IMR-90 (cell line): ENCODE measurements at regions not wholly inside any gene's neighbourhood (a gene's known extent, or its start where the extent isn't known, plus 50 kb on each side); places are given as distances from the start of the nearest gene placed in this dataset.

Source experiments
- ATAC-seq: fragments of 200-7000 bp; cut with Tn5 transposase; 2 replicates; pipeline ENCODE4 v1.9.1; 2020; ENCODE audit warnings: low read depth, mild to moderate bottlenecking, moderate library complexity
- BruUV-seq: library from RNA; stranded (reverse); fragments of 400-500 nt; replicated peaks from 2 replicates; lab custom pipeline; 2021; lab: Mats Ljungman, UMichigan
- CTCF ChIA-PET: fragments of 300-600 bp; formaldehyde crosslinking; extraction: SDS; loops from one replicate; lab custom pipeline; 2021; ENCODE audit warnings: antibody characterized with exemption; lab: Yijun Ruan, JAX
- POLR2A ChIA-PET: fragments of 300-600 bp; sonication (Branson Sonifier 250); formaldehyde crosslinking; loops from one replicate; lab custom pipeline; 2022; ENCODE audit warnings: antibody characterized with exemption; ENCODE audit not compliant: unreplicated experiment; lab: Charles Lee
- DNase-seq: peaks from one replicate; pipeline ENCODE4 v3.0.0; 2013
- H2AFZ ChIP-seq: replicated peaks from 2 replicates; pipeline ENCODE3; 2013; ENCODE audit warnings: low read length, mild to moderate bottlenecking; ENCODE audit not compliant: poor library complexity
- H2AK5ac ChIP-seq: 2 replicates; pipeline ENCODE4 v1.6.1; 2013; ENCODE audit warnings: low read depth, low read length, inconsistent platforms
- H2AK9ac ChIP-seq: replicated peaks from 2 replicates; pipeline ENCODE3; 2013; ENCODE audit warnings: mild to moderate bottlenecking, low read depth, low read length, moderate library complexity; ENCODE audit not compliant: poor library complexity
- H2BK120ac ChIP-seq: 2 replicates; pipeline ENCODE4 v1.6.1; 2013; ENCODE audit warnings: low read depth, low read length, inconsistent platforms
- H2BK15ac ChIP-seq: 3 replicates; pipeline ENCODE4 v1.6.1; 2013; ENCODE audit warnings: low read depth, low read length, inconsistent platforms
- H2BK20ac ChIP-seq: 2 replicates; pipeline ENCODE4 v1.6.1; 2013; ENCODE audit warnings: low read depth, mild to moderate bottlenecking, inconsistent platforms, low read length, moderate library complexity
- H2BK5ac ChIP-seq: 2 replicates; pipeline ENCODE4 v1.6.1; 2013; ENCODE audit warnings: mild to moderate bottlenecking, low read depth, low read length, inconsistent platforms; ENCODE audit not compliant: poor library complexity, severe bottlenecking
- H3K14ac ChIP-seq: replicated peaks from 2 replicates; pipeline ENCODE4 v1.6.1; 2013; ENCODE audit warnings: low read depth, low read length, inconsistent platforms
- H3K18ac ChIP-seq: 2 replicates; pipeline ENCODE4 v1.6.1; 2013; ENCODE audit warnings: low read depth, low read length, control low read depth
- H3K23ac ChIP-seq: 2 replicates; pipeline ENCODE4 v1.6.1; 2013; ENCODE audit warnings: low read depth, low read length, inconsistent platforms
- H3K27ac ChIP-seq: 2 replicates; pipeline ENCODE4 v1.5.1; 2013; ENCODE audit warnings: mild to moderate bottlenecking, control low read depth, low read length; ENCODE audit not compliant: insufficient read depth
- H3K27me3 ChIP-seq: 2 replicates; pipeline ENCODE4 v1.6.1; 2013; ENCODE audit warnings: low read length; ENCODE audit not compliant: control insufficient read depth, insufficient read depth
- H3K36me3 ChIP-seq: 2 replicates; pipeline ENCODE4 v1.6.1; 2013; ENCODE audit warnings: low read length, mixed read lengths; ENCODE audit not compliant: control insufficient read depth, insufficient read depth
- H3K4ac ChIP-seq: 2 replicates; pipeline ENCODE4 v1.6.1; 2013; ENCODE audit warnings: low read depth, low read length, inconsistent platforms
- H3K4me1 ChIP-seq: 2 replicates; pipeline ENCODE4 v1.6.1; 2013; ENCODE audit warnings: low read length, mixed read lengths; ENCODE audit not compliant: control insufficient read depth, insufficient read depth
- H3K4me2 ChIP-seq: 2 replicates; pipeline ENCODE4 v1.6.1; 2013; ENCODE audit warnings: low read depth, mild to moderate bottlenecking, control low read depth, low read length, moderate library complexity
- H3K4me3 ChIP-seq: 2 replicates; pipeline ENCODE4 v1.5.1; 2013; ENCODE audit warnings: low read depth, mild to moderate bottlenecking, control low read depth, low read length, moderate library complexity; ENCODE audit not compliant: insufficient read depth
- H3K56ac ChIP-seq: 2 replicates; pipeline ENCODE4 v1.6.1; 2013; ENCODE audit warnings: low read length, inconsistent platforms; ENCODE audit not compliant: insufficient read depth; ENCODE audit errors: extremely low read depth
- H3K79me1 ChIP-seq, 2 experiments: 2 replicates each; pipeline ENCODE4 v1.6.1; 2013; ENCODE audit warnings: low read length in 2 of 2, inconsistent platforms in 1 of 2, low read depth in 1 of 2
- H3K9ac ChIP-seq: 2 replicates; pipeline ENCODE4 v1.6.1; 2013; ENCODE audit warnings: low read depth, low read length, control low read depth
- H3K9me1 ChIP-seq: 2 replicates; pipeline ENCODE4 v1.6.1; 2013; ENCODE audit warnings: low read length, inconsistent platforms; ENCODE audit not compliant: insufficient read depth
- H3K9me3 ChIP-seq: 2 replicates; pipeline ENCODE4 v1.6.1; 2013; ENCODE audit warnings: low read length; ENCODE audit not compliant: control insufficient read depth, insufficient read depth
- H4K20me1 ChIP-seq: 2 replicates; pipeline ENCODE4 v1.6.1; 2013; ENCODE audit warnings: low read length, inconsistent platforms; ENCODE audit not compliant: insufficient read depth
- H4K5ac ChIP-seq: 2 replicates; pipeline ENCODE4 v1.6.1; 2013; ENCODE audit warnings: mild to moderate bottlenecking, low read depth, low read length, control low read depth
- H4K8ac ChIP-seq, 2 experiments: 2 replicates each; pipeline ENCODE4 v1.6.1; 2013; ENCODE audit warnings: low read depth in 2 of 2, low read length in 2 of 2, control low read depth in 1 of 2, inconsistent platforms in 1 of 2
- H4K91ac ChIP-seq: 2 replicates; pipeline ENCODE4 v1.6.1; 2013; ENCODE audit warnings: low read depth, low read length, inconsistent platforms; ENCODE audit not compliant: insufficient read depth
- BHLHE40 ChIP-seq: fragments of 150-350 bp; IDR thresholded peaks from 2 replicates; pipeline ENCODE4 v1.6.1; 2016; ENCODE audit warnings: mild to moderate bottlenecking, low read depth, low read length
- CHD1 ChIP-seq: IDR thresholded peaks from 2 replicates; pipeline ENCODE4 v1.6.1; 2012; ENCODE audit warnings: low read depth, low read length, improper control_type of control experiment
- MAZ ChIP-seq: IDR thresholded peaks from 2 replicates; pipeline ENCODE4 v1.6.1; 2012; ENCODE audit warnings: low read depth, mild to moderate bottlenecking, low read length, improper control_type of control experiment, moderate library complexity, borderline replicate concordance
- MXI1 ChIP-seq: IDR thresholded peaks from 2 replicates; pipeline ENCODE4 v1.6.1; 2012; ENCODE audit warnings: low read depth, mild to moderate bottlenecking, low read length, moderate library complexity, borderline replicate concordance
- POLR2A ChIP-seq: IDR thresholded peaks from 2 replicates; pipeline ENCODE4 v1.6.1; 2012; ENCODE audit warnings: mild to moderate bottlenecking, low read depth, low read length
- RAD21 ChIP-seq: IDR thresholded peaks from 2 replicates; pipeline ENCODE4 v1.6.1; 2012; ENCODE audit warnings: low read length, improper control_type of control experiment
- WGBS, 2 experiments: methylation state at CpG; one replicate each; pipeline versions ENCODE4 v1.1.5 to v1.1.7; 2013; ENCODE audit warnings: missing lambda C conversion rate in 2 of 2; ENCODE audit not compliant: insufficient read length in 1 of 2; ENCODE audit errors: extremely low coverage in 2 of 2; 5-methylcytosine and 5-hydroxymethylcytosine counted together
- dilution Hi-C: fragments of 300-500 bp; cut with HindIII; formaldehyde crosslinking; loops from one replicate; pipeline ENCODE4 v1.14.3; 2018; ENCODE audit warnings: low sequenced_read_pairs; ENCODE audit not compliant: unreplicated experiment
- in situ Hi-C: fragments of 300-500 bp; cut with MboI; formaldehyde crosslinking; loops from 3 replicates; pipeline ENCODE4 v1.14.3; 2019; ENCODE audit warnings: low sequenced_read_pairs, inconsistent platforms, mixed read lengths
- intact Hi-C: fragments of 100-400 bp; cut with micrococcal nuclease; formaldehyde crosslinking; loops from 2 replicates; pipeline ENCODE4 v1.10.0; 2022

DNA sequence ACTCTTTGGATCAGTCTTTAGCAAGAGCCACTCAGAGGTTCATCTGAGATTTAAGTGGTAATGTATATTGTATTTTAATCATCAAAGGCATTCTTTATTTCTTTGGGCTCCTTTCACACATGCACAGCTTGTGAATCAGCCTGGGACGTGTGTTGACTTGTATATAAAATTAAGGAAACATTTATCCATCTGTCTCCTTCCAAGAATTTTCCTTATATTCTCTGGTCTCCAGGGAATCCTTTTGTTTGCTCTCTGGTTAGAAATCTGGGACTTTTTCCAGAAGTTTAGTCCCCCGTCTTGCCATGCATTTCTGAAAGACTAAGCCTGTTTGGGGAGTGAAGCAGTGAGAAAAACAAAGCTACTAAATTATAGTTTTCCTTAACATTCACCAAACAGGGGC is 212.3 kb downstream of the DCAF12L2 start:
- Histone ChIP-seq H3K27ac (no peak overlapping the region), H3K9me1 (no peaks in the 10 kb centered on the region), H2BK20ac (no peak overlapping the region), H3K18ac (no peak overlapping the region), H2BK120ac (no peak overlapping the region), H2AK9ac (no peak overlapping the region), H4K5ac (no peak overlapping the region), H4K8ac (no peak overlapping the region), H3K4ac (no peak overlapping the region), H2AK5ac (no peak overlapping the region), H4K91ac (no peak overlapping the region), H3K23ac (no peak overlapping the region), H3K36me3 (no peaks in the 10 kb centered on the region), H2BK15ac (no peak overlapping the region), H3K14ac (no peak overlapping the region), H3K79me1 (no peaks in the 10 kb centered on the region), H3K9me3 (no peaks in the 10 kb centered on the region), H3K4me3 (no peak overlapping the region), H3K27me3 (no peaks in the 10 kb centered on the region), H3K4me2 (no peak overlapping the region), H4K20me1 (no peaks in the 10 kb centered on the region), H2BK5ac (no peak overlapping the region), H3K56ac (no peak overlapping the region), H2AFZ (no peak overlapping the region), H3K9ac (no peak overlapping the region), H3K4me1 (no peaks in the 10 kb centered on the region)
- BruUV-seq: no TSS peak
- TF ChIP-seq RAD21: no peak
- no peak for TF ChIP-seq BHLHE40
- no peak for TF ChIP-seq CHD1
- no peak for TF ChIP-seq MXI1
- TF ChIP-seq POLR2A: no peak
- no peak for TF ChIP-seq MAZ
- ChIA-PET CTCF (no interaction called here), POLR2A (no interaction called here)
- ATAC-seq: no peak
- in situ Hi-C loops (no loop called here), intact Hi-C loops (no loop called here), dilution Hi-C loops (no loop called here)
- no peak for DNase-seq
- WGBS, 2 experiments: no CpG with 5 or more reads among the region's 2 CpGs
